SW 1271 (cell line): ENCODE measurements at regions not wholly inside any gene's neighbourhood (a gene's known extent, or its start where the extent isn't known, plus 50 kb on each side); places are given as distances from the start of the nearest gene placed in this dataset.
A peak's percentile ranks its signal among the peaks of the same experiment; 100 is the strongest.

Experiments
- DNase-seq, 2 experiments: peaks; one replicate each; lab custom pipeline; 2025; lab: John Stamatoyannopoulos, UW

GRCh38 chr2:204012072-204012653, 75.6 kb downstream of the ICOS start:
- DNase-seq, result no peak

GRCh38 chr2:204015118-204015843, 78.7 kb downstream of the ICOS start:
- DNase-seq, result no peak

GRCh38 chr2:204018717-204019116, 82.2 kb downstream of the ICOS start:
- DNase-seq, result no peak

GRCh38 chr2:204019572-204020501, 83.3 kb downstream of the ICOS start:
- DNase-seq, result peak in 1 of 2 experiments; percentile 6

GRCh38 chr2:204021290-204022081, 84.9 kb downstream of the ICOS start:
- no peak for DNase-seq

GRCh38 chr2:204022550-204022949, 86.0 kb downstream of the ICOS start:
- DNase-seq, result no peak

GRCh38 chr2:204023088-204023487, 86.5 kb downstream of the ICOS start:
- no peak for DNase-seq

GRCh38 chr2:204024503-204024902, 87.9 kb downstream of the ICOS start:
- peak in 1 of 2 experiments; percentile 49 for DNase-seq

- DNase-seq, result no peak
Measured at GRCh38 chr2:204024906-204025475, 88.4 kb downstream of the ICOS start.

GRCh38 chr2:204026294-204026693, 89.7 kb downstream of the ICOS start:
- DNase-seq, result no peak

GRCh38 chr2:204027091-204027490, 90.5 kb downstream of the ICOS start:
- peak in 1 of 2 experiments; percentile 44 for DNase-seq

GRCh38 chr2:204030322-204030721, 93.8 kb downstream of the ICOS start:
- no peak for DNase-seq

- no peak for DNase-seq
Measured at GRCh38 chr2:204031056-204031455, 94.5 kb downstream of the ICOS start.

- no peak for DNase-seq
Measured at GRCh38 chr2:204032301-204032700, 95.7 kb downstream of the ICOS start.

GRCh38 chr2:204033611-204034495, 97.3 kb downstream of the ICOS start:
- no peak for DNase-seq

- no peak for DNase-seq
Measured at GRCh38 chr2:204036706-204037105, 100.1 kb downstream of the ICOS start.

GRCh38 chr2:204037286-204037685, 100.7 kb downstream of the ICOS start:
- DNase-seq, result no peak

GRCh38 chr2:204039298-204039838, 102.8 kb downstream of the ICOS start:
- no peak for DNase-seq

- DNase-seq, result no peak
Measured at GRCh38 chr2:204040016-204040415, 103.5 kb downstream of the ICOS start.

GRCh38 chr2:204042401-204042800, 105.8 kb downstream of the ICOS start:
- DNase-seq, result no peak
